ENCODE measurements at regions not wholly inside any gene's neighbourhood (a gene's known extent, or its start where the extent isn't known, plus 50 kb on each side); places are given as distances from the start of the nearest gene placed in this dataset.

GRCh38 chr1:173122958-173123852 is 72.5 kb upstream of the TNFSF18 start (continued):
- TF ChIP-seq ELK1 (IDR thresholded peaks at IDR 0.05; ENCODE audit: low read depth, low read length) (no peak), NFXL1 (IDR thresholded peaks at IDR 0.05; ENCODE audit: borderline replicate concordance) (no peak), ESRRA (IDR thresholded peaks at IDR 0.05; ENCODE audit: low read length) (no peak), BRCA1 (IDR thresholded peaks at IDR 0.05; ENCODE audit: low read depth, low read length) (no peak)

GRCh38 chr1:173122344-173122935 is 71.7 kb upstream of the TNFSF18 start:
- no TSS peak for BruUV-seq (replicated peaks)
- FAIRE-seq (no peak), DNase-seq (ENCODE audit: low read depth, low spot score) (no peak), ATAC-seq (0 out of 3 replicates have a peak, but pooled peaks have one; percentile 21)
- WGBS (ENCODE audit: insufficient coverage, insufficient replicate concordance, low lambda C conversion rate, missing lambda C conversion rate), result 38% methylated on average over 2 of the region's 2 CpGs
- H4K20me1 ChIP-seq (ENCODE audit: control insufficient read depth, insufficient read depth), result no peaks in the 10 kb centered on the region
- no peaks in the 10 kb centered on the region; the same call in 1 of the 2 replicates for H3K4me1 ChIP-seq (ENCODE audit: control insufficient read depth, insufficient read depth, low read length)
- SMC1A ChIA-PET (ENCODE audit: uncharacterized antibody, unreplicated experiment), result interaction anchor here (0.6 to 0.9 kb wide), 3 partner anchors 40 to 155 kb away, joined by 3 to 4 read pairs (median 3); no protein-coding TSS in a partner anchor
- RAD21 ChIA-PET (ENCODE audit: unreplicated experiment), result interaction anchor here (1.3 kb wide), 1 partner anchor 80 kb away, joined by 4 read pairs; no protein-coding TSS in a partner anchor
- no peak overlapping the region for H3K4me2 ChIP-seq (ENCODE audit: control insufficient read depth, insufficient read depth)
- no peaks in the 10 kb centered on the region for H3K9me3 ChIP-seq (replicated peaks; ENCODE audit: control insufficient read depth, insufficient read depth, low read length)
- intact Hi-C loops (cut with micrococcal nuclease; ENCODE audit: unreplicated experiment), result no loop called here
- no peaks in the 10 kb centered on the region for H3K36me3 ChIP-seq (ENCODE audit: control insufficient read depth in 2 of 2, insufficient read depth in 2 of 2, low read length in 1 of 2)
- H3K27me3 ChIP-seq (replicated peaks in 1 of 2; ENCODE audit: control insufficient read depth in 2 of 2, insufficient read depth in 2 of 2, low read length in 1 of 2), result no peaks in the 10 kb centered on the region
- H3K4me3 ChIP-seq, result no peak overlapping the region
- H3K27ac ChIP-seq (ENCODE audit: control insufficient read depth, insufficient read depth), result no peak overlapping the region
- in situ Hi-C loops (cut with MboI), result no loop called here
- H3K9ac ChIP-seq (ENCODE audit: control insufficient read depth, insufficient read depth, low read length), result no peak overlapping the region
- POLR2A ChIA-PET, result no interaction called here
- H2AFZ ChIP-seq (ENCODE audit: control insufficient read depth, low read depth, low read length), result no peak overlapping the region
- H3K79me2 ChIP-seq (ENCODE audit: control insufficient read depth, insufficient read depth, low read length), result no peaks in the 10 kb centered on the region
- CTCF ChIA-PET, result interaction anchor here (2.0 to 2.4 kb wide), 2 partner anchors 81 to 297 kb away, joined by 5 to 6 read pairs; no protein-coding TSS in a partner anchor
- TF ChIP-seq MAX (IDR thresholded peaks at IDR 0.05; ENCODE audit: low read depth, low read length) (no peak), ZNF24 (IDR thresholded peaks at IDR 0.05) (no peak), EZH2 (IDR thresholded peaks at IDR 0.05; ENCODE audit: borderline replicate concordance, control insufficient read depth, low read depth, low read length) (no peak), TARDBP (IDR thresholded peaks at IDR 0.05; ENCODE audit: borderline replicate concordance) (no peak), STAT1 (conservative IDR thresholded peaks at IDR 0.05) (no peak), NFXL1 (IDR thresholded peaks at IDR 0.05; ENCODE audit: borderline replicate concordance) (no peak), IRF4 (IDR thresholded peaks at IDR 0.05; ENCODE audit: low read depth, low read length) (no peak), ZBTB4 (CRISPR knock-in tag; IDR thresholded peaks at IDR 0.05) (no peak), HCFC1 (IDR thresholded peaks at IDR 0.05; ENCODE audit: low read length) (no peak), ZNF217 (IDR thresholded peaks at IDR 0.05) (no peak), RBBP5 (conservative IDR thresholded peaks at IDR 0.05) (no peak), RELB (IDR thresholded peaks at IDR 0.05; ENCODE audit: low read depth) (no peak), ESRRA (IDR thresholded peaks at IDR 0.05; ENCODE audit: low read length) (no peak)

Measured in GM12878 (cell line).